NCI-H2196 (cell line): ENCODE measurements at regions not wholly inside any gene's neighbourhood (a gene's known extent, or its start where the extent isn't known, plus 50 kb on each side); places are given as distances from the start of the nearest gene placed in this dataset.

Source experiments
- DNase-seq: peaks from one replicate; lab custom pipeline; 2025; ENCODE audit not compliant: unreplicated experiment; lab: John Stamatoyannopoulos, UW

GRCh38 chr22:22392131-22392530 is 116.4 kb downstream of the ZNF280B start:
- no peak for DNase-seq

- DNase-seq, result no peak
Measured at GRCh38 chr22:22394591-22394990, 114.0 kb downstream of the ZNF280B start.

DNA sequence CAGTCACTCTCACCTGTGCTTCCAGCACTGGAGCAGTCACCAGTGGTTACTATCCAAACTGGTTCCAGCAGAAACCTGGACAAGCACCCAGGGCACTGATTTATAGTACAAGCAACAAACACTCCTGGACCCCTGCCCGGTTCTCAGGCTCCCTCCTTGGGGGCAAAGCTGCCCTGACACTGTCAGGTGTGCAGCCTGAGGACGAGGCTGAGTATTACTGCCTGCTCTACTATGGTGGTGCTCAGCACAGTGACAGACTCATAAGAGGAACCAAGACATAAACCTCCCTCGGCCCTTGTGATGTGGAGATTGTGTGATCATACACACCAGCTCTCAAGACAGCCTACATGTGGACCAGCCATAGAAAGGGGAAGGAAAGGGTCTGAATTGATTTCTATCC is 113.3 kb downstream of the ZNF280B start:
- DNase-seq, result no peak

DNA sequence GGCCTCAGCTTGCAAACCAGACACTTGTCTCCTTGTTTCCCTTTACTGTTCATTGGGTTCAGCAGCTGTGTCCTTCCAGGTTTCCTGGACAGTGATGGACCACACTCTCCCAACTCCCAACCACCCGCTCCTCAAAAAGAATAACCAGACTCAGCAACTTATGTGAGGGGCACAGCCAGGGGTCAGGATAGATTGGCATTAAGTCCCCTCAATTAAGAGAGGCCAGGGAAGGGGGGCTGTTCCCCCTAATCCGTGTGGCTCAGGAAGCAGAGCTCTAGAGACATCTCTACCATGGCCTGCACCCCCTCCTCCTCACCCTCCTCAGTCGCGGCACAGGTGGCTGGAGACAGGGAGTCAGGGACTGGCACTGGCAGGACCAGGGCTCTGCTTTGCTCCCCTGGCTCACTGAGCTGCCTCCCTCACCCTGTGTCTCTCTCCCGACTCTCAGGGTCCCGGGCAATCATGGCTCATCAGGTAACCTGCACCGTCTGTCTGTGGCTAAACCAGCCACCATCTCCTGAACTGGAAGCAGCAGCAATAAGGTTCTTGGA is 111.7 kb downstream of the ZNF280B start:
- DNase-seq, result no peak

- peak; percentile 19 for DNase-seq
Measured at GRCh38 chr22:22397292-22397870, 111.2 kb downstream of the ZNF280B start.

GRCh38 chr22:22397875-22398524 is 110.5 kb downstream of the ZNF280B start:
- no peak for DNase-seq

DNA sequence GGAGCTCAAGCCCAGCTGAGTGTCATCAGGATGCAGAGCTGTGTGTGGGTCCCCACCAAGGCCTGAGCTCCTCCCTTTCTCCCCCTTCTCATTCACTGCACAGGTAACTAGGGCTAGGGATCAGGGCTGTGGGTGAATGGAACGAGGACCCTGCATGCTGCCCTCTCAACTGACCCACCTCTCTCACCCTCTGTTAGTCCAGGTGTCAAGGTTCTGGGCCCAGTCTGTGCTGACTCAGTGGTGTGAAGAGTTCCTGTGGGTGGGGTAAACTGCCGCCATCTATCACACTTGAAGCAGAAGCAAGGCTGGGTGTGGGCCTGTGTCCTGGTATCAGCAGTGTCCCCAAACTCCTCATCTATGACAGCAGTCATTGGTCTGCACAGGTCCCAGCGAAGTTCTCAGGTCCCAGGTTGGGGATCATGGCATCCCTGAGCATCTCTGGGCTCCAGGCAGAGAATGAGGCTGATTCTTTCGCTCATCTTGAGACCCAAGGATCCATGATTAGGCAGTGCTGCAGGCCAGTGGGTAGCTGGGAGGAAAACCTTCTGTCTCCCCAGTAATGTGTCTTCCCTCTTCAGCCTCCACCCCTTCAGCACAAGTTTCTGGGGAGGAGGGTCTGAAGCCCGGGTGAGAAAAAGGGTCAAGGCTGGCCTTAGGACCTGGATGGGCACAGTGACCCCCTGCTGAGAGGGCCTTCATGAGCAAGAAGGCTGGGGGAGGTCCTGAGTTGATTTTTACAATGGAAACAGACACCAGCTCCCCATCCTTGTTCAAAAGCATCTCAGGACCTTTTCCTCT is 109.8 kb downstream of the ZNF280B start:
- no peak for DNase-seq

GRCh38 chr22:22400099-22400498 is 108.4 kb downstream of the ZNF280B start:
- no peak for DNase-seq

DNA sequence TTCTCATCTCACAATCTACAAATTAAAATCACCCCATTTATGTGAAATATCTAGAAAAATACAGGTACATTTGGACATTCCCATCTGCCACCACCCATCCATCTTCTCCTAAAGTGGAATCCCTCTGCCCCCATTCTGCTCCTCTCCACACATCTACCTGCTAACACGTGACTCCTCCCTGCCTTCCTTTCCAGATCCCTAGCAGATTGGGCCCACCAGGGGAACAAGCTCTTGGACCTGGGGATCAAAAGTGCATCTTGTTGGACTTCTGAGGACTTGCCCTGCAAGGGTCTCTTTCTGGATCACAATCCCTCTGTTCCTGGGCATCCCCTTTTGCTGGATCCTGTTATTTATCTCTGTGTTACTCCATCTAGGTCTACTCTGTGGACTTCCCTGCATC is 107.6 kb downstream of the ZNF280B start:
- no peak for DNase-seq

DNA sequence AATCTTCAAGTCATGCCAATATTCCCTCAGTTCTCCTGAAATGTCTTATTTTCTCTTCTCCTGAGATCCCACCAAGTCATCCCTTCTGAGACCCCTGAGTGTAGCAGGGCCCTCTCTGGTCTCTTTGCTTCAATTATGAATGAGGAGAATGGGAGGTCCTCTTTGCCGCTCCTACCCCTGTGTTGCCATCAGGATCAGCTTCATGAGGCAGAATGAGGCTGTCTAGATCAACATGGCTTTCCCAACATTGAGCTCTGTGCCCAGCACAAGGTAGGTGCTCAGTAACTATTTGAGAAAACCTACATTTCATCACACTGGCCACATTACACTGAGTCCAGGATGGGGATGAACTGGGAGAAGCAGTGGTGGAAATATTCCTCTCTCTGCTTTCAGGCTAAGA is 107.2 kb downstream of the ZNF280B start:
- no peak for DNase-seq

DNA sequence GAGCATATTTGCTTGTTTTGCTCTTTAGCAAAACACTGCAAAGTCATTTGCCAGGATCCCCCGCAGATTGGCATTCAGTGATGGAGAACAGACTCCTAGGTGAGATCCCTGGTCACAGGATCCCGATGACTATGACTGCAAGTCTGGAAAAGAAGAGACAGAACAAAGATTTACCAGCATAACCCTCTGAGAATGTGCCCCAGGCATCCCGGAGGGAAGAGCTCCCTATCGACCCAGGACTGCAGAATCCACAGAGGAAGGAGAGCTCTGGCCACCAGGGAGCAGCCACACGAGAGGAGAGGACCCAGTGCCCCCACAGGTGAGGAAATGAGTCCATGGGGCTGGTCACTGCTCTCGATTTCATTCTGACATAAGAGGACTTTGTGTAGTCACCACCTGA is 105.2 kb downstream of the ZNF280B start:
- DNase-seq, result no peak

DNA sequence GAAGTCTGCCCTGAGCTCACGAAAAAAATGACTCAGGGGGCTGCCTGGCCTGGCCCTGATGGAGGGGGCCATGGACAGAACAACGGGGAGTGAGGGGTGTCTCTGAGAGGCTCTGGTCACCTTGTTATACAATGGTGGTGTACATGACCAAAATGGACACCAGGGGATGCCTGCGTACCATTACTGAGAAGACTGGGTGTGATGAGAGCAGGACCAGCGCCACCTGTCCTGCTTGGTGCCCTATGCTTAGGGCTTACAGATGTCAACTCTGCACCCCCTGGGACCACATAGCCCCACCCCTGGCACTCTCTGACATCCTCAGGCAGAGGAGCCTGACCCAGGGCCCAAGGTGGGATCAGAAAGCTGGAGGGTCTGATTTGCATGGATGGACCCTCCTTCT is 104.8 kb downstream of the ZNF280B start:
- DNase-seq, result no peak

DNA sequence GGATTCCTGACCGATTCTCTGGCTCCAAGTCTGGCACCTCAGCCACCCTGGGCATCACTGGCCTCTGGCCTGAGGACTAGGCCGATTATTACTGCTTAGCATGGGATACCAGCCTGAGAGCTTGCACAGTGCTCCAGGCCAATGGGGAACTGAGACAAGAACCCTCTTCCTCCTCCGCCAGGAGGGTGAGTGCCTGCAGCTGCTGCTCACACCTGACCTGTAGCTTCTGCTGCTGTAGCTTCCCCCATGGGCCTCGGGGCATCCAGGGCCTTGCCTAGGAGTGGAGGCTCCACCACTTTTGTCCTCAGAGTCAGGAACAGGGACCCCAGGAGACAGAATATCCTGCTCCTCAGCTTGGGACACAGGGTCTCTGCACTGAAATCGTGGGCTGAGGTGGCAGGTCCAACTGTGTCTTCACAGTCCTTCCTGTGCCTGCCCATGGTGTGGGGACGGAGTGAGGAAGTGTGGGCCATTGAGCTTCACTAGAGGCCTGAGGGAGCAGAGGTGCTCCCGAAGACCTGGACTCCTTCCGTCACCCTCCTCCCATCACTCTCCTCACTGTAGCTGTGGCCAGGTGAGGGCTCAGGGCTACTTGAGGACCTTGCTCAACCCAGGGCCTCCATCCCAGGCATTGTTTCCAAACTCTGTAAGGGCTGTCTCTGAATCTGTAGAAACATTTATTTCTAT is 103.8 kb downstream of the ZNF280B start:
- no peak for DNase-seq

DNA sequence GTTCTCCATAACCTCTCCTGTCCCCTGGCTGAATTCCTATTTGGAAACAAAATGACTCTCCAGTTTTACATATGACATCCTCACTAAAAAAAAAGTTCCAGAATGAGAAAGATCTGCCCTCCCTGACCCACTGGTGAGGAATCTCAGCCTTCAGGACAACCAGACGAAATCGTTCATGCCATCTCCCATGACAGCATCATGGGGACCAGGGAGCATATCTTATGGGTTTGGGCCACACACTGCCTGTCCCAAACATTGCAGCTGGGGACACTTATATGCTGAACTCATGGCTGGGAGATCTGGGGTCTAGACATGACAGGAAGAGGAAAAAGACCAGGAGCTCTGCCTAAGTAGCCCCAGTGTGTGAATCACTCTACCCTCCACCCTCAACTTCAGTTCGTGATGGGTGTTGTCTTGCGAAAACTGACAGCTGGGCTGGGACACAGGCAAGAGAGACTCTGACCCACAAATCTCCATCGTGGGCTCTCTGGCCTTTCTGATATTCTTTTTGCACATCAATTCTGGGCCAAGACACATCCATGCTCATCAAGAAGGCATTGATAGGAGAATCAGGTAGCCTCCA is 102.0 kb downstream of the ZNF280B start:
- DNase-seq, result no peak

- no peak for DNase-seq
Measured at GRCh38 chr22:22407061-22407460, 101.5 kb downstream of the ZNF280B start.

DNA sequence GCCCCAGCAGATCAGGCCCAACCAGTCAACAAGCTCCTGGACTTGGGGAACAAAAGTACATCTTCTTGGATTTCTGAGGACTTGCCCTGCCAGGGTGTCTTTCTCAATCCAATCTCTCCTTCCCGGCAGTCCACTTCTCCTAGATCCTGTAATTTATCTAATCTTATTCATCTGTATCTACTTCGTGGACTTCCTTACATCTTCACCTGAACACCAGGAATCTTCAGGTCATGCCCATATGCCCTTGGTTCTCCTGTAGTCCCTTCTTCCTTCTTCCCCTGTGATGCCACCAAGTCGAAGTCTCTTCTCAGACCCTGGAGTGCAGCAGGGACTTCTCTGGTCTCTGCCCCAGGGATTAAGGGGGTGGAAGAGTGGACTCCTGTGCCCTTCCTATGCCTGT is 100.3 kb downstream of the ZNF280B start:
- no peak for DNase-seq

DNA sequence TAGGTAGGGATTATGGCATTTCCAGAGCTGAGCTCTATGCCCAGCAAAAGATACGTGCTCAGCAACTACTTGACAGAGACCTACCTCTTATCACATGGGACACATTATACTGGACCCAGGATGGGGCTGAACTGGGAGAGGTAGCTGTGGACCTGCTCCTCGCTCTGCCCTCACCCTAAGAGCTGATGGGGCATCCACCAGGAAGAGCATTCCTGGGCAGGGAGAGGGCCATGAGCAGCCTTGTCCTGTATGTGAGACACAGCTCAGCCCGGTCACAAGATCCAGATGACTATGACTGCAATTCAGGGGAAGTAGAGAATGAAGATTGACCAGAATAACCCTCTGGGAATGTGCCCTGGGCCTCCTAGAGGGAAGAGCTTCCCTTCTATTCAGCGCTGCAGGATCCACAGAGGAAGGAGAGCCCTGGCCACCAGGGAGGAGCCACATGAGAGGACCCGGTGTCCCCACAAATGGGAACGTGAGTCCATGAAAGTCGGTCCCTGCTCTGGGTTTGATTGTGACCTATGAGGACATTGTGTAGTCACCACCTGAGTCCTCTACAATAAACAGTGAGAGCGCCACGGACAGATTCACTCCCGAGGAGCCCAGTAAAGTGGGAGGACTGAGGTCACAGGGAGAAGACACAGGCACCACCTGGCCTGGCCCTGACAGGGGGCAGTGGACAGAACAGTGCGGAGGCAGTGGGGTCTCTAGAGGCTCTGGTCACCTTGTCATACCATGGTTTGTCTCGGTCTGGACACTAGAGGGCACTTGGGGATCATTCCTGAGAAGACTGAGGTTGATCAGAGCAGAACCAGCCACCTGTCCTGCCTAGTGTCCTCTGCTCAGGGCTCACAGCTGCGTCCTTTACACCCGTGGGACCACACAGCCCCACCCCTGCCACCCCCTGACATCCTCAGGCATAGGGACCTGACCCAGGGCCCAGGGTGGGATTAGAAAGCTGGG is 99.5 kb downstream of the ZNF280B start:
- DNase-seq, result peak; percentile 14

DNA sequence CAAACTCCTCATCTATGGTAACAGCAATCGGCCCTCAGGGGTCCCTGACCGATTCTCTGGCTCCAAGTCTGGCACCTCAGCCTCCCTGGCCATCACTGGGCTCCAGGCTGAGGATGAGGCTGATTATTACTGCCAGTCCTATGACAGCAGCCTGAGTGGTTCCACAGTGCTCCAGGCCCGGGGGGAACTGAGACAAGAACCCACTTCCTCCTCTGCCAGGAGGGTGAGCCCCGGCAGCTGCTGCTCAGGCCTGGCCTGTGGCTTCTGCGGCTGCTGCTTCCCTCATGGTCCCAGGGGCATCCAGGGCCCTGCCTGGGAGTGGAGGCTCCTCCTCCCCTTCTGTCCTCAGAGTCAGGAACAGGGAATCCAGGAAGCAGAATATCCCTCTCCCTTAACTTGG is 98.4 kb downstream of the ZNF280B start:
- DNase-seq, result no peak

DNA sequence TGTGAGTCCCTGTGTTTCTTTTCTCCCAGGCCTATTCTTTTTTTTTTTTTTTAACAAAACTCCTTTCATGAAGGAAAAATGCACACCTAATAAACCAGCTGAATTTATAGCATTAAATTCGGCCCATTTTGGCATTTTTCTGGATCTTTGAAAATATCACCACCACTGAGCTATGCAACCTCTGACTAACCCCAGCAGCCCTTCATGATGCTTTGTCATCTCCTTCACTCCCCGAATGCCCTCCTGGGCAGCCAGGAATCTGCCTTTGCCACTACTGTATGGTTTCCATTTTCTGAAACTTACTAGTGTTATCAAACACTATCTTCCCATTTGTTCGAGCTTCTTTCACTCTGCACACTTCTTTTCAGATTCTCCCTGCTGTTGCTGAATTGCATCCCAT is 97.9 kb downstream of the ZNF280B start:
- DNase-seq, result no peak

DNA sequence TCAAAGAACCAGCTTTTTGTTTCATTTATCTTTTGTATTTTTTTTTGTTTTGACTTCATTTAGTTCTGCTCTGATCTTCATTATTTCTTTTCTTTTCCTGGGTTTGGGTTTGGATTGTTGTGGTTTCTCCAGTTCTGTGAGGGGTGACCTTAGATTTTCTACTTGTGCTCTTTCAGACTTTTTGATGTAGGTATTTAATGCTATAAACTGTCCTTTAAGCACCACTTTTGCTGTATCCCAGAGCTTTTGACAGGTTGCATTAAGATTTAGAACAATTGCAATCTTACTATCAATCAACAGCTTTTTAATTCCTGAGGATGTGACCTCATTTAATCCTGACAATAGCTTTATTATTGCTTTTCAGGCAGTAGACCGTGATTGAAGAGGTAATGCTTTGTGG is 94.3 kb downstream of the ZNF280B start:
- DNase-seq, result no peak
